Liver (tissue), 8 donors: ENCODE measurements at regions not wholly inside any gene's neighbourhood (a gene's known extent, or its start where the extent isn't known, plus 50 kb on each side); places are given as distances from the start of the nearest gene placed in this dataset.

Source experiments
- DNase-seq: peaks from one replicate; pipeline ENCODE4 v3.0.0-alpha.2; 2017; ENCODE audit warnings: low spot score
- H3K27ac ChIP-seq, 2 donors: one replicate each; pipeline ENCODE4 v1.7.0; 2013; ENCODE audit warnings: inconsistent platforms in 2 of 2, low read length in 2 of 2, control low read depth in 1 of 2, low read depth in 1 of 2, mild to moderate bottlenecking in 1 of 2
- H3K27me3 ChIP-seq, 4 donors: one replicate each; pipeline versions ENCODE4 v1.6.1 to v1.7.0; 2013; ENCODE audit warnings: low read length in 3 of 4, inconsistent platforms in 1 of 4, mild to moderate bottlenecking in 1 of 4, moderate library complexity in 1 of 4; ENCODE audit not compliant: control insufficient read depth in 4 of 4, insufficient read depth in 4 of 4
- H3K36me3 ChIP-seq, 4 donors: one replicate each; pipeline versions ENCODE4 v1.6.1 to v1.7.0; 2013; ENCODE audit warnings: low read length in 3 of 4, mild to moderate bottlenecking in 3 of 4, low read depth in 1 of 4, moderate library complexity in 1 of 4; ENCODE audit not compliant: control insufficient read depth in 4 of 4, insufficient read depth in 3 of 4
- H3K4me1 ChIP-seq, 4 donors: one replicate each; pipeline versions ENCODE4 v1.6.1 to v1.7.0; 2013; ENCODE audit warnings: low read length in 3 of 4, mild to moderate bottlenecking in 3 of 4, moderate library complexity in 1 of 4; ENCODE audit not compliant: control insufficient read depth in 4 of 4, insufficient read depth in 4 of 4
- H3K4me3 ChIP-seq, 3 donors: one replicate each; pipeline versions ENCODE4 v1.6.1 to v1.7.0; 2013; ENCODE audit warnings: low read length in 3 of 3, control low read depth in 1 of 3, low read depth in 1 of 3, mild to moderate bottlenecking in 1 of 3
- H3K9ac ChIP-seq, 2 donors: one replicate each; pipeline ENCODE4 v1.7.0; 2013; ENCODE audit warnings: low read length in 2 of 2, mild to moderate bottlenecking in 2 of 2, moderate library complexity in 2 of 2, control low read depth in 1 of 2, low read depth in 1 of 2
- H3K9me3 ChIP-seq, 4 donors: one replicate each; pipeline versions ENCODE4 v1.6.1 to v1.7.0; 2013; ENCODE audit warnings: low read length in 3 of 4; ENCODE audit not compliant: control insufficient read depth in 4 of 4
- ATF3 ChIP-seq: IDR thresholded peaks from 2 replicates; pipeline ENCODE4 v1.6.1; 2016; ENCODE audit warnings: antibody characterized with exemption
- CTCF ChIP-seq: fragments of 150-350 bp; IDR thresholded peaks from 2 replicates; pipeline ENCODE4 v1.5.1; 2017; ENCODE audit warnings: improper control_type of control experiment, low read depth, low read length; ENCODE audit not compliant: missing input control
- EGR1 ChIP-seq, 2 donors: IDR thresholded peaks; 2 replicates each; pipeline ENCODE4 v1.6.1; 2016 to 2018; ENCODE audit warnings: antibody characterized with exemption in 2 of 2, low read depth in 2 of 2
- FOXA1 ChIP-seq: IDR thresholded peaks from 2 replicates; pipeline ENCODE4 v1.6.1; 2016; ENCODE audit warnings: antibody characterized with exemption
- GABPA ChIP-seq, 2 donors: IDR thresholded peaks in 1 of 2; conservative IDR thresholded peaks in 1 of 2; 2 replicates each; pipeline ENCODE4 v1.6.1; 2016; ENCODE audit warnings: antibody characterized with exemption in 2 of 2, mild to moderate bottlenecking in 1 of 2, moderate library complexity in 1 of 2
- HNF4A ChIP-seq, 2 donors: conservative IDR thresholded peaks; 2 replicates each; pipeline ENCODE4 v1.6.1; 2016; ENCODE audit warnings: antibody characterized with exemption in 2 of 2, mild to moderate bottlenecking in 2 of 2
- HNF4G ChIP-seq: IDR thresholded peaks from 2 replicates; pipeline ENCODE4 v1.6.1; 2016; ENCODE audit warnings: antibody characterized with exemption
- JUND ChIP-seq, 2 donors: IDR thresholded peaks; 2 replicates each; pipeline ENCODE4 v1.6.1; 2016; ENCODE audit warnings: antibody characterized with exemption in 2 of 2
- MAX ChIP-seq: IDR thresholded peaks from 2 replicates; pipeline ENCODE4 v1.6.1; 2016; ENCODE audit warnings: antibody characterized with exemption
- NR2F2 ChIP-seq: IDR thresholded peaks from 2 replicates; pipeline ENCODE4 v1.6.1; 2016; ENCODE audit warnings: antibody characterized with exemption
- REST ChIP-seq: IDR thresholded peaks from 2 replicates; pipeline ENCODE4 v1.6.1; 2016; ENCODE audit warnings: antibody characterized with exemption, mild to moderate bottlenecking
- RXRA ChIP-seq, 2 donors: IDR thresholded peaks; 2 replicates each; pipeline ENCODE4 v1.6.1; 2017 to 2018; ENCODE audit warnings: antibody characterized with exemption in 2 of 2, mild to moderate bottlenecking in 1 of 2
- SP1 ChIP-seq: IDR thresholded peaks from 2 replicates; pipeline ENCODE4 v1.6.1; 2018; ENCODE audit warnings: antibody characterized with exemption, mild to moderate bottlenecking
- TAF1 ChIP-seq: conservative IDR thresholded peaks from 2 replicates; pipeline ENCODE4 v1.6.1; 2016; ENCODE audit warnings: antibody characterized with exemption, mild to moderate bottlenecking
- YY1 ChIP-seq: IDR thresholded peaks from 2 replicates; pipeline ENCODE4 v1.6.1; 2016; ENCODE audit warnings: antibody characterized with exemption, mild to moderate bottlenecking
- ZBTB33 ChIP-seq: IDR thresholded peaks from 2 replicates; pipeline ENCODE4 v1.6.1; 2016; ENCODE audit warnings: antibody characterized with exemption
- WGBS: extraction: QIAGEN DNeasy Blood & Tissue Kit; methylation state at CpG from one replicate; pipeline ENCODE4 v1.1.7; 2013; 5-methylcytosine and 5-hydroxymethylcytosine counted together
- donor health status: healthy.
- donor health status: healthy.
- donor health status: healthy.
- donor health status: healthy.
- donor health status: healthy.

GRCh38 chr5:87103616-87104287, 163.9 kb upstream of the RASA1 start:
- Histone ChIP-seq H3K4me1 (no peaks in the 10 kb centered on the region), H3K27ac (no peak overlapping the region), H3K4me3 (no peak overlapping the region), H3K36me3 (no peaks in the 10 kb centered on the region), H3K9ac (no peak overlapping the region), H3K27me3 (no peaks in the 10 kb centered on the region), H3K9me3 (no peaks in the 10 kb centered on the region)
- TF ChIP-seq CTCF: no peak
- no peak for TF ChIP-seq SP1
- no peak for TF ChIP-seq ATF3
- TF ChIP-seq GABPA (IDR thresholded peaks at IDR 0.05 in 1 of 2, conservative IDR thresholded peaks at IDR 0.05 in 1 of 2): no peak
- no peak for TF ChIP-seq FOXA1
- no peak for TF ChIP-seq HNF4A (conservative IDR thresholded peaks at IDR 0.05)
- no peak for TF ChIP-seq NR2F2
- TF ChIP-seq TAF1: no peak
- TF ChIP-seq EGR1 (IDR thresholded peaks at IDR 0.05; ENCODE audit: low read depth in 2 of 2): no peak
- TF ChIP-seq YY1: no peak
- no peak for TF ChIP-seq HNF4G
- TF ChIP-seq REST: no peak
- TF ChIP-seq MAX: no peak
- no peak for DNase-seq

- WGBS: 45% methylated on average over 2 of the region's 2 CpGs
Observed at GRCh38 chr5:87105577-87105976, 162.1 kb upstream of the RASA1 start.

More at GRCh38 chr5:87105577-87105976, 162.1 kb upstream of the RASA1 start:
- DNase-seq: no peak
- no peaks in the 10 kb centered on the region for H3K27me3 ChIP-seq
- H3K9ac ChIP-seq: no peak overlapping the region
- H3K9me3 ChIP-seq: no peaks in the 10 kb centered on the region
- no peak overlapping the region for H3K4me3 ChIP-seq
- no peaks in the 10 kb centered on the region for H3K4me1 ChIP-seq
- no peak for TF ChIP-seq REST
- TF ChIP-seq ZBTB33: no peak
- no peak for TF ChIP-seq TAF1
- TF ChIP-seq RXRA (IDR thresholded peaks at IDR 0.05): no peak
- TF ChIP-seq HNF4G: no peak
- no peak for TF ChIP-seq EGR1 (IDR thresholded peaks at IDR 0.05; ENCODE audit: low read depth in 2 of 2)
- TF ChIP-seq SP1: no peak
- no peak for TF ChIP-seq NR2F2
- TF ChIP-seq CTCF: no peak
- TF ChIP-seq GABPA (IDR thresholded peaks at IDR 0.05 in 1 of 2, conservative IDR thresholded peaks at IDR 0.05 in 1 of 2): no peak
- no peak for TF ChIP-seq YY1
- TF ChIP-seq JUND (IDR thresholded peaks at IDR 0.05): no peak
- H3K36me3 ChIP-seq: no peaks in the 10 kb centered on the region
- no peak overlapping the region for H3K27ac ChIP-seq
